ENCODE measurements at regions not wholly inside any gene's neighbourhood (a gene's known extent, or its start where the extent isn't known, plus 50 kb on each side); places are given as distances from the start of the nearest gene placed in this dataset.

GRCh38 chr14:85054178-85054577 lies 475.8 kb upstream of the FLRT2 start:
- TF ChIP-seq ZFX (IDR thresholded peaks at IDR 0.05; ENCODE audit: borderline replicate concordance) (no peak), CTCF (IDR thresholded peaks at IDR 0.05) (no peak)
- H3K27ac ChIP-seq = no peak overlapping the region

GRCh38 chr14:85056267-85056666 lies 473.7 kb upstream of the FLRT2 start:
- TF ChIP-seq ZFX (IDR thresholded peaks at IDR 0.05; ENCODE audit: borderline replicate concordance) = no peak
- no peak for TF ChIP-seq CTCF (IDR thresholded peaks at IDR 0.05)
- H3K27ac ChIP-seq = no peak overlapping the region

GRCh38 chr14:85057221-85057620 lies 472.7 kb upstream of the FLRT2 start:
- TF ChIP-seq CTCF (IDR thresholded peaks at IDR 0.05) (no peak), ZFX (IDR thresholded peaks at IDR 0.05; ENCODE audit: borderline replicate concordance) (no peak)
- no peak overlapping the region for H3K27ac ChIP-seq

- TF ChIP-seq ZFX (IDR thresholded peaks at IDR 0.05; ENCODE audit: borderline replicate concordance) (no peak), CTCF (IDR thresholded peaks at IDR 0.05) (no peak)
- H3K27ac ChIP-seq = no peak overlapping the region
Measured at GRCh38 chr14:85058150-85058549, 471.8 kb upstream of the FLRT2 start.

GRCh38 chr14:85060121-85060520 lies 469.8 kb upstream of the FLRT2 start:
- TF ChIP-seq ZFX (IDR thresholded peaks at IDR 0.05; ENCODE audit: borderline replicate concordance) (no peak), CTCF (IDR thresholded peaks at IDR 0.05) (no peak)
- no peak overlapping the region for H3K27ac ChIP-seq

- TF ChIP-seq ZFX (IDR thresholded peaks at IDR 0.05; ENCODE audit: borderline replicate concordance) = no peak
- TF ChIP-seq CTCF (IDR thresholded peaks at IDR 0.05) = no peak
- H3K27ac ChIP-seq = no peak overlapping the region
Measured at GRCh38 chr14:85061256-85061655, 468.7 kb upstream of the FLRT2 start.

GRCh38 chr14:85063747-85064146 lies 466.2 kb upstream of the FLRT2 start:
- no peak overlapping the region for H3K27ac ChIP-seq
- no peak for TF ChIP-seq CTCF (IDR thresholded peaks at IDR 0.05)
- no peak for TF ChIP-seq ZFX (IDR thresholded peaks at IDR 0.05; ENCODE audit: borderline replicate concordance)

Data from 22Rv1 (cell line).